ENCODE measurements at regions not wholly inside any gene's neighbourhood (a gene's known extent, or its start where the extent isn't known, plus 50 kb on each side); places are given as distances from the start of the nearest gene placed in this dataset.

DNA sequence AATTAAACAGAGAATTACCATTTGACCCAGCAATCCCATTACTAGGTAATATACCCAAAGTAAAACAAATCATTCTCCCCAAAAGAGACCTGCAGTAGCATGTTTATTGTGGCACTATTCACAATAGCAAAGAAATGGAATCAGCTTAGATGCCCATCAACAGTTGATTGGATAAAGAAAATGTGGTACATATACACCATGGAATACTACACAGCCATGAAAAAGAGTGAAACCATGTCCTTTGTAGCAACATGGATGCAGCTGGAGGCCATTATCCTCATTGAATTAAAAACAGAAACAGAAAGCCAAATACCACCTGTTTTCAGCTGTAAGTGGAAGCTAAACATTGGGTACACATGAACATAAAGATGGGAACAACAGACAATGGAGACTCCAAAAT, 1141.8 kb upstream of the AUTS2 start:
- no peak for TF ChIP-seq EP300 (IDR thresholded peaks at IDR 0.05)
- TF ChIP-seq, protein P1, sequence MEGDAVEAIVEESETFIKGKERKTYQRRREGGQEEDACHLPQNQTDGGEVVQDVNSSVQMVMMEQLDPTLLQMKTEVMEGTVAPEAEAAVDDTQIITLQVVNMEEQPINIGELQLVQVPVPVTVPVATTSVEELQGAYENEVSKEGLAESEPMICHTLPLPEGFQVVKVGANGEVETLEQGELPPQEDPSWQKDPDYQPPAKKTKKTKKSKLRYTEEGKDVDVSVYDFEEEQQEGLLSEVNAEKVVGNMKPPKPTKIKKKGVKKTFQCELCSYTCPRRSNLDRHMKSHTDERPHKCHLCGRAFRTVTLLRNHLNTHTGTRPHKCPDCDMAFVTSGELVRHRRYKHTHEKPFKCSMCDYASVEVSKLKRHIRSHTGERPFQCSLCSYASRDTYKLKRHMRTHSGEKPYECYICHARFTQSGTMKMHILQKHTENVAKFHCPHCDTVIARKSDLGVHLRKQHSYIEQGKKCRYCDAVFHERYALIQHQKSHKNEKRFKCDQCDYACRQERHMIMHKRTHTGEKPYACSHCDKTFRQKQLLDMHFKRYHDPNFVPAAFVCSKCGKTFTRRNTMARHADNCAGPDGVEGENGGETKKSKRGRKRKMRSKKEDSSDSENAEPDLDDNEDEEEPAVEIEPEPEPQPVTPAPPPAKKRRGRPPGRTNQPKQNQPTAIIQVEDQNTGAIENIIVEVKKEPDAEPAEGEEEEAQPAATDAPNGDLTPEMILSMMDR (IDR thresholded peaks at IDR 0.05) = no peak
